ENCODE measurements at regions not wholly inside any gene's neighbourhood (a gene's known extent, or its start where the extent isn't known, plus 50 kb on each side); places are given as distances from the start of the nearest gene placed in this dataset.

DNA sequence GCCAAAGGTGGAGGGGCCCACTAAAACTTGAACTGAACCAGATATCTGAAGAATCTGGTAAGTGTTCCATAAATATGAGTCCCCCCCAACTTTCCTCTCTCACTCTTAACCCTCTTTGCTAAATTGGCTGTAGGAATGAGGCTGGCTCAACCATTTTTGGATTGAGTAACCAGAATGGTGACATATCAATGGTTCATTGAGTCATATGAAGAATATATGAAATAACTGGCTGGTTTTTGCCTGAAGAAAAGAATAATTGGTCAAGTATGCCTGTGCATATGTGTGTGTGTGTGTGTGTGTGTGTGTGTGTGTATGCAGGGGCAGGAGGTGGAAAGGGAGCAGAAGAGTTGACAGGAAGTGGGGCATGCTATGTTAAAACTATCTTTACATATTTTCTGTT lies 472.9 kb upstream of the THBS1 start:
- Histone ChIP-seq H3K9me3 (ENCODE audit: low read length) (no peaks in the 10 kb centered on the region), H3K27me3 (ENCODE audit: insufficient read depth, low read length, poor library complexity, severe bottlenecking) (peaks cover 6% of the 10 kb centered on the region), H3K27ac (ENCODE audit: low read depth, low read length) (no peak overlapping the region), H3K4me3 (ENCODE audit: low read length) (no peak overlapping the region), H3K4me1 (ENCODE audit: insufficient read depth, low read length) (no peaks in the 10 kb centered on the region), H3K36me3 (ENCODE audit: insufficient read depth, low read length) (no peaks in the 10 kb centered on the region)
- H3K27ac Mint-ChIP-seq: no peak overlapping the region
- no peak overlapping the region for H3K4me3 Mint-ChIP-seq
- no peaks in the 10 kb centered on the region for H3K36me3 Mint-ChIP-seq
- POLR2A ChIA-PET: no interaction called here
- CTCF ChIA-PET: no interaction called here
- H3K9me3 Mint-ChIP-seq: peaks cover 0 to 2% (median 0%) of the 10 kb centered on the region in 5 donors
- DNase-seq: no peak
- H3K27me3 Mint-ChIP-seq: peaks cover 7 to 26% of the 10 kb centered on the region in 2 donors
- no peaks in the 10 kb centered on the region for H3K4me1 Mint-ChIP-seq

DNA sequence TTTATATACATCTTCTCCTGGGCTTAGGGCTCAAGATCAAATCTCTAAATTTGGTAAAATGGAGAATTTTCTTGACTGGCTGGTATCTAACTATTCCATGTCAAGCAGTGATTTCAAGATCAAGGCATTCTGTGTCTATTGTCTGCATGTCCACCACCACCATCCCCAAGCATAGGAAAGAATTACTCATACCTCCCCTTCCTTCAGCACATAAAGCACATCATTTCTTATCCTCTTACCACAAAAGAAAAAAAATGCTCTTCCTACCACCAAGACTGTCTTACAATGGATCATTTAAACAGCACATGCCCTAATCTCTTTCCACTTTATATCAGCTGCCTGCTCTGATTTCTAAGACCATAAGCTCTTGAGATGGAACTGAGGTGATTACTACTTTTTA lies 470.5 kb upstream of the THBS1 start:
- no peak overlapping the region for H3K27ac ChIP-seq (ENCODE audit: low read depth, low read length)
- ChIA-PET POLR2A (no interaction called here), CTCF (no interaction called here)
- no peaks in the 10 kb centered on the region for H3K9me3 ChIP-seq (ENCODE audit: low read length)
- no peak for DNase-seq
- H3K36me3 Mint-ChIP-seq: no peaks in the 10 kb centered on the region
- H3K4me3 ChIP-seq (ENCODE audit: low read length): no peak overlapping the region
- H3K36me3 ChIP-seq (ENCODE audit: insufficient read depth, low read length): no peaks in the 10 kb centered on the region
- no peaks in the 10 kb centered on the region for H3K4me1 ChIP-seq (ENCODE audit: insufficient read depth, low read length)
- H3K9me3 Mint-ChIP-seq: peaks cover 0 to 9% (median 0%) of the 10 kb centered on the region in 5 donors
- H3K4me1 Mint-ChIP-seq: no peaks in the 10 kb centered on the region
- no peak overlapping the region for H3K4me3 Mint-ChIP-seq
- H3K27me3 Mint-ChIP-seq: peaks cover 9 to 33% of the 10 kb centered on the region in 2 donors
- peaks cover 6% of the 10 kb centered on the region for H3K27me3 ChIP-seq (ENCODE audit: insufficient read depth, low read length, poor library complexity, severe bottlenecking)
- no peak overlapping the region for H3K27ac Mint-ChIP-seq

- DNase-seq: no peak
- peaks cover 0 to 14% (median 3%) of the 10 kb centered on the region in 5 donors for H3K9me3 Mint-ChIP-seq
- H3K36me3 ChIP-seq (ENCODE audit: insufficient read depth, low read length): no peaks in the 10 kb centered on the region
- H3K36me3 Mint-ChIP-seq: no peaks in the 10 kb centered on the region
- ChIA-PET CTCF (no interaction called here), POLR2A (no interaction called here)
- H3K9me3 ChIP-seq (ENCODE audit: low read length): no peaks in the 10 kb centered on the region
- no peak overlapping the region for H3K27ac Mint-ChIP-seq
- H3K4me1 ChIP-seq (ENCODE audit: insufficient read depth, low read length): no peaks in the 10 kb centered on the region
- no peak overlapping the region for H3K4me3 Mint-ChIP-seq
- peaks cover 6% of the 10 kb centered on the region for H3K27me3 ChIP-seq (ENCODE audit: insufficient read depth, low read length, poor library complexity, severe bottlenecking)
- no peak overlapping the region for H3K27ac ChIP-seq (ENCODE audit: low read depth, low read length)
- H3K27me3 Mint-ChIP-seq: peaks cover 10 to 34% of the 10 kb centered on the region in 2 donors
- no peaks in the 10 kb centered on the region for H3K4me1 Mint-ChIP-seq
- H3K4me3 ChIP-seq (ENCODE audit: low read length): no peak overlapping the region
Measured at GRCh38 chr15:39110746-39111145, 470.1 kb upstream of the THBS1 start.

GRCh38 chr15:39113741-39114140 lies 467.1 kb upstream of the THBS1 start:
- H3K4me1 ChIP-seq (ENCODE audit: insufficient read depth, low read length): no peaks in the 10 kb centered on the region
- H3K27ac ChIP-seq (ENCODE audit: low read depth, low read length): no peak overlapping the region
- Mint-ChIP-seq H3K4me1 (no peaks in the 10 kb centered on the region), H3K4me3 (no peak overlapping the region), H3K9me3 (peaks cover 9 to 36% (median 16%) of the 10 kb centered on the region in 5 donors), H3K36me3 (peaks cover 0 to 4% (median 0%) of the 10 kb centered on the region in 3 donors), H3K27ac (no peak overlapping the region), H3K27me3 (peaks cover 26 to 56% of the 10 kb centered on the region in 2 donors)
- peaks cover 6% of the 10 kb centered on the region for H3K27me3 ChIP-seq (ENCODE audit: insufficient read depth, low read length, poor library complexity, severe bottlenecking)
- H3K4me3 ChIP-seq (ENCODE audit: low read length): no peak overlapping the region
- no peak for DNase-seq
- ChIA-PET CTCF (no interaction called here), POLR2A (no interaction called here)
- no peaks in the 10 kb centered on the region for H3K36me3 ChIP-seq (ENCODE audit: insufficient read depth, low read length)
- H3K9me3 ChIP-seq (ENCODE audit: low read length): no peaks in the 10 kb centered on the region

DNA sequence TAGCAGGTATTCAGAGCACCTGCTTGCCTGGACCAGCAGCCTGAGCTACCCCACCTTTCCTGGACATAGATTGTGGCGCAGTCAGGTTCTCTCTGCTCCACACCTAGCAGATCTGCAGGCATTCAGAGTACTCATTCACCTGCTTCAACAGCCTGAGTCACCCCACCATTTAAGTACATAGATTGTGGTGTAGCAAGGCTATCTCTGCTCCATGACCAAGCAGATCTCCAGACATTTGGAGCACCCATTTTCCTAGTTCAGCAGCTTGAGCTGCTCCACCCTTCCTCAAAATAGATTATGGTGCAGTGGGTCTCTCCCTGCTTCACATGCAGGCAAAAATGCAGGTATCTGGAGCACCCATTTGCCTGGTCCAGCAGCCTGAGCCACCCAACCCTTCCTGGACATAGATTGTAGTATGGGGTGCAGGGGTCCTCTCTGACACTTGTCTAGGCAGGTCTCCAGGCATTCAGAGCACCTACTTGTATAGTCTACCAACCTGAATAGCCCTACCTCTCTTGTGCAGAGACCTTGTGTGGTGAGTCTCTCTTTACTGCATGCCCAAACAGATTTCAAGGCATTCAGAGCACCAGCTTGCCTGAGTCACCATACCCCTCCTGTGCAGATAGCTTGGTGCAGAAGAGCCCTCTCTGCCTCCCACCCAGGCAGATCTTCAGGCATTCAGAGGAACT lies 466.0 kb upstream of the THBS1 start:
- peaks cover 0 to 4% (median 0%) of the 10 kb centered on the region in 3 donors for H3K36me3 Mint-ChIP-seq
- ChIA-PET CTCF (interaction anchor here (1.2 kb wide), 1 partner anchor 465 kb away, joined by 3 read pairs; no protein-coding TSS in a partner anchor), POLR2A (no interaction called here)
- Histone ChIP-seq H3K4me3 (ENCODE audit: low read length) (no peak overlapping the region), H3K9me3 (ENCODE audit: low read length) (no peaks in the 10 kb centered on the region), H3K36me3 (ENCODE audit: insufficient read depth, low read length) (no peaks in the 10 kb centered on the region), H3K27ac (ENCODE audit: low read depth, low read length) (no peak overlapping the region), H3K4me1 (ENCODE audit: insufficient read depth, low read length) (no peaks in the 10 kb centered on the region), H3K27me3 (ENCODE audit: insufficient read depth, low read length, poor library complexity, severe bottlenecking) (peaks cover 6% of the 10 kb centered on the region)
- peaks cover 9 to 36% (median 16%) of the 10 kb centered on the region in 5 donors for H3K9me3 Mint-ChIP-seq
- no peak overlapping the region for H3K27ac Mint-ChIP-seq
- DNase-seq: no peak
- peaks cover 24 to 56% of the 10 kb centered on the region in 2 donors for H3K27me3 Mint-ChIP-seq
- no peak overlapping the region for H3K4me3 Mint-ChIP-seq
- H3K4me1 Mint-ChIP-seq: no peaks in the 10 kb centered on the region

DNA sequence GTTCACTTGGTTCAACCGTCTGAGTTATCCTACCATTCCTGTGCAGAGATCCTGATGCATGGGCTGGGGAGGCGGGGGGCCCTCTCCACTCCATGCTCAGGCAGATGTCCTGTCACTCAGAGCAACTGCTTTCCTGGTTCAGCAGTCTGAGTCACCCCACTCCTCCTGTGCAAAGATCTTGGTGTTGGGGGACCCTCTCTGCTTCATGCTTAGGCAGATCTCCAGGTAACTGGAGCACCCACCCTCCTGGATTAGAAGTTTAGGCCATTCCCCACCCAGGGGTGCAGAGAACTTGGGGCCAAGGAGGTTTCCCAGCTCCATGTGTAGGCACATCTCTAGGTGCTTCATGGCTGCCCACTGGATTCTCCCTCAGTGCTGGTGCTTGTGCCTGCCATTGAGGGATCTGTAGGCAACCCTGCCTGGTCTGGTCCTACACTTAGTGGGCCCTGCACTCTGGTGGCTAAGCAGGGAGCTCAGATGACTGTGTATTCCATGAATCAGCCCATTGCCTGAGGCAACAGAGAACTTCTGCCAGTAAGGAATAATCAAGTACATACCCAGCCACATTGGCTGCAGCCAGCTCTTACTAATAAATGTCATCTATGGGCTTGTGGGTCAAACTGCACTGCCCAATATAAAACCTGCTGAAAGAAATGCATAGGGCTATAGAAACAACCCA lies 465.4 kb upstream of the THBS1 start:
- H3K27ac Mint-ChIP-seq: no peak overlapping the region
- ChIA-PET CTCF (interaction anchor here (1.2 kb wide), 1 partner anchor 464 kb away, joined by 3 read pairs; no protein-coding TSS in a partner anchor), POLR2A (no interaction called here)

DNA sequence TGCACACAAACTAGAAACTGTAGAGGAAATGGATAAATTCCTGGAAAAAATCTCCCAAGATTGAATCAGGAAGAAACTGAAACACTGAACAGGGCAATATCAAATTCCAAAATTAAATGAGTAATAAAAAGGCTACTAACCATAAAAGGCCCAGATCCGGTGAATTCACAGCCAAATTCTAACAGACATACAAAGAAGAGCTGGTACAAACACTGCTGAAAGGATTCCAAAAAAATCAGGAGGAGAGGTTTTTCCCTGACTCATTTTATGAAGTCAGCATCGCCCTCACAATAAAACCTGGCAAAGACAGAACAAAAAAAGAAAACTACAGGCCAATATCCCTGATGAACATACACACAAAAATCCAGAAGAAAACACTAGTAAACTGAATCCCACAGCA lies 462.4 kb upstream of the THBS1 start:
- no peaks in the 10 kb centered on the region for H3K4me1 ChIP-seq (ENCODE audit: insufficient read depth, low read length)
- H3K9me3 ChIP-seq (ENCODE audit: low read length): no peaks in the 10 kb centered on the region
- H3K4me3 Mint-ChIP-seq: no peak overlapping the region
- peaks cover 21 to 35% of the 10 kb centered on the region in 2 donors for H3K27me3 Mint-ChIP-seq
- no peak overlapping the region for H3K27ac Mint-ChIP-seq
- DNase-seq: no peak
- H3K27ac ChIP-seq (ENCODE audit: low read depth, low read length): no peak overlapping the region
- H3K36me3 Mint-ChIP-seq: peaks cover 0 to 4% (median 0%) of the 10 kb centered on the region in 3 donors
- no peaks in the 10 kb centered on the region for H3K36me3 ChIP-seq (ENCODE audit: insufficient read depth, low read length)
- H3K9me3 Mint-ChIP-seq: peaks cover 9 to 32% (median 16%) of the 10 kb centered on the region in 5 donors
- POLR2A ChIA-PET: no interaction called here
- H3K4me3 ChIP-seq (ENCODE audit: low read length): no peak overlapping the region
- CTCF ChIA-PET: no interaction called here
- no peaks in the 10 kb centered on the region for H3K27me3 ChIP-seq (ENCODE audit: insufficient read depth, low read length, poor library complexity, severe bottlenecking)
- H3K4me1 Mint-ChIP-seq: no peaks in the 10 kb centered on the region

More for the DNA sequence above, 465.4 kb upstream of the THBS1 start:
- H3K4me1 ChIP-seq (ENCODE audit: insufficient read depth, low read length): no peaks in the 10 kb centered on the region
- no peaks in the 10 kb centered on the region for H3K36me3 ChIP-seq (ENCODE audit: insufficient read depth, low read length)
- Mint-ChIP-seq H3K9me3 (peaks cover 9 to 36% (median 16%) of the 10 kb centered on the region in 5 donors), H3K4me1 (no peaks in the 10 kb centered on the region), H3K36me3 (peaks cover 0 to 4% (median 0%) of the 10 kb centered on the region in 3 donors), H3K4me3 (no peak overlapping the region), H3K27me3 (peaks cover 24 to 53% of the 10 kb centered on the region in 2 donors)
- H3K27me3 ChIP-seq (ENCODE audit: insufficient read depth, low read length, poor library complexity, severe bottlenecking): peaks cover 6% of the 10 kb centered on the region
- no peak overlapping the region for H3K27ac ChIP-seq (ENCODE audit: low read depth, low read length)
- no peak overlapping the region for H3K4me3 ChIP-seq (ENCODE audit: low read length)
- DNase-seq: no peak
- H3K9me3 ChIP-seq (ENCODE audit: low read length): no peaks in the 10 kb centered on the region

DNA sequence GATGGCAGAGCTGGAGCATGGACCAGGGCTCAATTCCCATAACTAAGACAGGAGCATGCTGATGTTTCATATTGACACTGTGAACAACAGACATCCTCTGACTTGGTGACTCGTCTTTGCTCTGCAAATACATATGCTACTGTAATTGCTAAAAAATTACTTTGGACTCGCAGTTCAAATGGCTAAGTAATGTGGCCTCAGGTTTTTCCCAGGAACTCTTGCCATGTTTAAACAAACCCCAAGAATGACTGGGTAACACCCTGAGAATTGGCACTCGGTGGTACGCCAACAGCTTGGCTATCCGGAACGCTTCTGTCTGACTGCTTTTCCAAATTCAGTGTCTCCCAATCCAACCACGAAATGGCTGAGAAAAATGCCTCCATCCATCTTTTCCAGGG lies 456.7 kb upstream of the THBS1 start:
- Histone ChIP-seq H3K9me3 (ENCODE audit: low read length) (no peaks in the 10 kb centered on the region), H3K36me3 (ENCODE audit: insufficient read depth, low read length) (no peaks in the 10 kb centered on the region), H3K27ac (ENCODE audit: low read depth, low read length) (no peak overlapping the region), H3K4me1 (ENCODE audit: insufficient read depth, low read length) (no peaks in the 10 kb centered on the region), H3K27me3 (ENCODE audit: insufficient read depth, low read length, poor library complexity, severe bottlenecking) (no peaks in the 10 kb centered on the region), H3K4me3 (ENCODE audit: low read length) (no peak overlapping the region)
- no peak overlapping the region for H3K27ac Mint-ChIP-seq
- ChIA-PET POLR2A (interaction anchor here (0.6 kb wide), 1 partner anchor 252 kb away, joined by 5 read pairs; no protein-coding TSS in a partner anchor), CTCF (interaction anchor here (2.4 kb wide), 1 partner anchor 456 kb away, joined by 12 read pairs; the partner anchor contains the start of gene THBS1)
- no peak overlapping the region for H3K4me3 Mint-ChIP-seq
- H3K9me3 Mint-ChIP-seq: no peaks in the 10 kb centered on the region
- H3K27me3 Mint-ChIP-seq: peaks cover 6 to 8% of the 10 kb centered on the region in 2 donors
- DNase-seq: no peak
- no peaks in the 10 kb centered on the region for H3K36me3 Mint-ChIP-seq
- no peaks in the 10 kb centered on the region for H3K4me1 Mint-ChIP-seq
